HT1080 (cell line): ENCODE measurements at regions not wholly inside any gene's neighbourhood (a gene's known extent, or its start where the extent isn't known, plus 50 kb on each side); places are given as distances from the start of the nearest gene placed in this dataset.
"Not testable (repeated sequence)": the region's sequence is repeated elsewhere in the genome, so short reads cannot be mapped to it uniquely, and the experiment has no call there.

Experiments
- DNase-seq: peaks from one replicate; pipeline ENCODE4 v3.0.0-alpha.2; 2015; ENCODE audit warnings: low read depth

DNA sequence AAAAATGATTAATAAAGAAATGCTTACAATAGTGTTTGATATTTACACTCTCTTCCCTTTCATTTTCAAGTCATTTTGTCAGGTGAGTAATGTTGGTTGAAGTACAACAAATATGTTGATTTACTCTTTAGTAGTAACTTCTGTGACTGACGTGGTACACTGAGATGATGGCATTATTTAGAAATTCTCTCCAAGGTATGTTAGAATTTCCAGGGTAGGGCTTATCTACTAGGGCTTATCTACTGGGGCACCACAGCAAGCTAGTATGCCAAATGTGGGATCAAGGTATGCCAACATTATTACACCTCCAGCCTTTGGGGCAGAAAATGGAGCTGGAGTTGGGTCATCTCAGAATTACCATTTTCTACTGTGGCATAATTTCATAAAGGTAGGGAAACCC is 157.4 kb upstream of the AGTR1 start:
- DNase-seq = no peak

DNA sequence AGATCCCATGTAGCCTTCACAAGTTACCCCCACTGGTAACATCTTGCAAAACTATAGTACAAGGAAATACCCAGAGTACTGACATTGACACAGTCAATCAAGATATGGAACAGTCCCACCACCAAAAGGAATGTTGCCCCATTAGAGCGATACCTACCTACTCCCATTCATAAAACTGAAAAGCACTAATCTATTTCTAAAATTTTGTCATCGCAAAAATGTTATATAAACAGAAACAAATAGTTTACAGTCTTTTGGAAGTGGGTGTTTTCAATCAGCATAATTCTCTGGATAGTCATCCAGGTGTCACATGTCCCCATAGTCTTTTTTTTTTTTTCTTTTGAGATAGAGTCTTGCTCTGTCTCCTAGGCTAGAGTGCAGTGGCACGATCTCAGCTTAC is 156.9 kb upstream of the AGTR1 start:
- no peak for DNase-seq

DNA sequence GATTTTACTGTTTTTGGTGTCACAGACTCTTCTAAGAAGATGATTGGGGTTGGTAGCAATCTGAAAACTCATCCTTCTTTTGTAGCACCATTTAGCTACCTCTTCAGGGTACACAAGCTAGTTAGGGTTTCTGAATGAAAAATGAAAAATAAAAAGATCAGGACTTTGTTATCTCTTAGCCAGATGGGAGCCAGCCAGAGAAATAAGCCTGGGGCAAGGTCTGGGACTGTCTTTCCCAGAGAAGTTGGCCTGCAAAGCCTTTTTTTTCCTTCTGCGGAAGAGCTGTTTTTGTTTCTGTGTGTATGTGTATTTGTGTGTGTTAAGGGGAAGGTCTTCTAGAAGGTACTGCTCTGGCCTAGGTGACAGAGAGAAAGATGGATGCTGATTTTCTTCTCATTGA is 150.7 kb upstream of the AGTR1 start:
- no peak for DNase-seq

DNA sequence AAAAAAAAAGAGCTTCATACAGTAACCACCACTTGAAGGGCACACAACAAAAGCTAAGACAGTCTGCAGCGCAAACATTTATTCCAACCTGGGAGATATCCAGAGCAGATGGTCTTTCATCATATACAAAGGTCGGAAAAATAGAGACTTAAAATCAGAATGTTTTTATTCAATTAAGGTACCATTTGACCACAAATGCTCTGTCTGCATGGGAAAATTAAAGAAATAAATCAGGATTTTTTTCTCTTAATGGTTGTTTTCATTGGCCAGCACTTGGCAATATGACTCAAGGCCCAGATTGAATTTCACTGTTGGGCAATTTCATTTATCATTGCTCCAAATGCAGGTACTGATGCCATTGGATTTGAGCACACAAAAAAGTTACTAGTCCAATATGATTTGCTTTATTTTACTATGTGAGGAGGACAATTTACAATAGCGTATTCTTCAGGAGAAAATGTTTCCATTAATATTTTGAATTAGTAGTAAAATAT is 145.9 kb upstream of the AGTR1 start:
- DNase-seq = peak; percentile 13

DNA sequence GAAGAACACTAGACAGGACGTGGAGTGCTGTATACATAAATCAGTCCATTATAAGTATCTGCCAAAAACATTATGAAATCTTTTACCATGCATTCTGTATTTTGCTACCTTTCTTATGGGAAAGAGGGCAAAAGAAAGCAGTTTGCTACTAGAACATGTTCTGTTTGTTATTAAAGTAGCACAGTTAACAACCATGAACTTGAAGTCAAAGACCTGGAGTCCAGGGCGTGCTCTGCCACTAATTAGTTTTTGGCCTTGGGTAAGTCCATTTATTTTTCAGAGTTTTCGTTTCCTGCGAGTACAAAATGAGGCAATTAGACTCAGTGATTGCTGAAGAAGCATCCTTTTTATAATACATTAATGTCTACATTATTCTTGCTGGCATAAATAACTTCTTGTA is 143.3 kb upstream of the AGTR1 start:
- DNase-seq = no peak

DNA sequence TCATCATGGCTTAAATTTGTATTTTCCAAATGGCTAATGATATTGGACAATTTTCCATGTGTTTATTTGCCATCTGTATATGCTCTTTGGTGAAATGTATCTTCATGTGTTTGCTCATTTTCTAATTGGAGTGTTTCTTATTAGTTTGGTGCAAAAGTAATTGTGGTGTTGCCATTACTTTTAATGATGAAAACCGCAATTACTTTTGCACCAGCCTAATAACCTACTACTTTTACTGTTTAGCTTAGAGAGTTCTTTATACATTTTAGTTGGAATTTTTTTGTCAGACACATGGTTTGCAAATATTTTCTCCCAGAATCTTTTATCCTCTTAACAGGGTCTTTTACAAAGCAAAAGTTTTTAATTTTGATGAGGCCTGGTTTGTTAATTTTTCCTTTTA is 141.0 kb upstream of the AGTR1 start:
- DNase-seq = no peak

DNA sequence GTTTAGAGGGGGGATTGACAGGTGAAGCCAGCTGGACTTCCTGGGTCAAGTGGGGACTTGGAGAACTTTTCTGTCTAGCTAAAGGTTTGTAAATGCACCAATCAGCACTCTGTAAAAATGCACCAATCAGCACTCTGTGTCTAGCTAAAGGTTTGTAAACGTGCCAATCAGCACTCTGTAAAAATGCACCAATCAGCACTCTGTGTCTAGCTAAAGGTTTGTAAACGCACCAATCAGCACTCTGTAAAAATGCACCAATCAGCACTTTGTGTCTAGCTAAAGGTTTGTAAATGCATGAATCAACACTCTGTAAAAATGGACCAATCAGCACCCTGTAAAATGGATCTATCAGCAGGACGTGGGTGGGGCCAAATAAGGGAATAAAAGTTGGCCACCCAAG is 120.1 kb upstream of the AGTR1 start:
- DNase-seq = not testable (repeated sequence)

DNA sequence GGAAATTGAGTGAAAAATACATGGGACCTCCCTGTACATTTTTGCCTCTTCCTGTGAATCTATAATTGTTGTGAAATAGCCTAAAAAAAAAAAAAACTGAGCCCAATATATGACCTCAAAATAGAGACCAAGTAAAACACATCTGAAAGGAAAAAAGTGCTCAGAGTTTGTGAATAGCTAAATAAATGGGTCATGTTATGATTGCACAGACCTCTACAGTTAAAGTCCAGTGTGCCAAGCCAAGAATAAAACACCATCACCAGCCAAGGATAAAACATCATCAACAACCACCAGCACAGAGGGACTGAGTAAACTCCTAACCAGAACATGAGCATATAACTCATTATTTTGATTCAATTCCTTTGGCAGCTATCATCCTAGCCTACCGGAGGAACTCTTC is 115.6 kb upstream of the AGTR1 start:
- DNase-seq = no peak

DNA sequence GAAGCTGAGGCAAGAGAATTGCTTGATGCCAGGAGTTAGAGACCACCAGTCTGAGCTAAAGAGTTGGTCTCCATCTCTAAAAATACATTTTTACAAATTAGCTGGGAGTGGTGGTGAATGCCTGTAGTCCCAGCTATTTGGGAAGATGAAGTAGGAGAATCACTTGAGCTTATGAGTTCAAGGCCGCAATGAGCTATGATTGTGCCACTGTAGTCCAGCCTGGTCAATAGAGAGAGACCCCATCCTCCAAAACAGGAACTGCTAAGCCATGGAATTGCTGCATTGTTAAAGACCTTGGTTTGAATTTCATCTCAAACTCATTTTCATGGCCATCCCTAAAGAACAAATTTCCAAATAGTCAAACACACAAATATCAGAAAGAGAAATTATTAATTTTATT is 113.9 kb upstream of the AGTR1 start:
- DNase-seq = no peak

DNA sequence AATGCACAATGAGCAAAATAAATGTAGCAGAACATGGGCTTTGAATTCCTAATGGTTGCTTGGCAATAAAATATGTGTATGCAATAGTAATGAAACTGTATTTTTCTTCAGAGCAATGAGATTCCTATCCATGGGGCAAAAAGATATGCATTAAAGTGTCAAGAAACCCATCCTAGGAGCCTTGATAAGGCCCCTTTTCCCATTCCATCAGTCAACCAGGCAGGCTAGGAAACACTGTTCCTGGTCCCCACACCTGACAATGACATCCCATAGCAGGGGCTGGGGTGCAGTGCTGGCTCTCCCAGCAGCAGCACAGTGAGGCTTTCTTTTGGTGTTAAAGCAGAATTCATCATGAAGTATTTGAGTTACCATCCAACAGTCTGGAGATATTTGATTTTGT is 113.3 kb upstream of the AGTR1 start:
- no peak for DNase-seq

DNA sequence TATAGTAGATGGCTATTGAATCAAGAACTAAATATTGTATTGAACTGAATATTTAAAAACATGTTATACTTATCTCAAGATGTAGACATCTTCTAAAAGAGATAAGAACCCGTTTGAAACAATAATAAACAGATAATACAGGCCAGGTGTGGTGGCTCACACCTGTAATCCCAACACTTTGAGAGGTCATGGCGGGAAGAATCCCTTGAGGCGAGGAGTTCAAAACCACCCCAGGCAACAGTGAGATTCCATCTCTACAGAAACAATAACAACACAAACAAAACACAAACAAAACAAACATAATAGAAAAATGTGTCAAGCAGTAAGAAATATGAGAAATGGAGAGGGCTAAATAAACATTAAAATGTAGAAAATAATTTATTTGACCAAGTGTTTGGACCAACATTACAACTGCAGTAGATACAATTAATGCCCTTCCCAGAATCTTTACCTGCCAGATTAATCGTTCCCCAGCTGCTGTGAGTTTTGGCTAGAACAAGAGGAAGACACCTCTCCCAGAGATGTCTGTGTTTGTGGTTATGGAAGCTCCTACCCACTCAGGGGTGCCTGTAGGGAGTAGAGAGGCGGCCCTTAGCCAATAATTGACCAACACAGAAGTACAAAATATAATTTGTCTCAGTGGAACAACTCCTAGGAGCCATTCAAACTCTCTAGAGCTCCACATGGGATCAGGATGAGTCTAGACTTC is 111.9 kb upstream of the AGTR1 start:
- DNase-seq = no peak

DNA sequence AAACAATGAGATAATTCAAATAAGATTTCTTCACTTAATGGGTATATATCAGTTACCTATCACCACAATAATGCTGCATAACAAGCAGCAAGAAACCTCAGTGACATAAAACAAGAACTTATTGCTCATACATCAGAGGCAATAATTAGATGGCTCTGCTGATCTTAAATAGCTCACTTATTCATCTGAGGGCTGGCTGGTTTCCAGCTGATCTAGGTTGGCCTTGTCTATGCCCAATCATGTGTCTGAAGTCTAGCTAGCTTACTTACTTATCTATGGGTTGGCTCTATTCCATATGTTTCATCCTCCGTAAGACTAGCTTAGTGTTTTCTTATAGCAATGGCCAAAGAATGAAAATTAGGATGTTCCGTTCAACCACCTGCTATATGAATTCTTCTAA is 109.4 kb upstream of the AGTR1 start:
- no peak for DNase-seq

DNA sequence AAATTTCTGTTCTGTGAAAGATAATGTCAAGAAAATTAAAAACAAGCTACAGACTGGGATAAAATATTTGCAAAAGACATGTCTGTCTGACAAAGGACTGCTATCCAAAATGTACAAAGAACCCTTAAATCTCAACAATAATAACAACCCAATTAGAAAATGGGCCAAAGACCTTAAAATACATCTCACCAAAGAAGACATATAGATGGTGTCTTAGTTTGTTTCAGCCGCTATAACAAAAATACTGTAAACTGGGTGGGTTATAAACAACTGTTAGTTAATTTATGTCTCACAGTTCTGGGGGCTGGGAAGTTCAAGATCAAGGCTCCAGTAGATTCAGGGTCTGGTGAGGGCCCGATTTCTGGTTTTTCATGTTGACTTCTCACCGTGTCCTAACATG is 106.2 kb upstream of the AGTR1 start:
- no peak for DNase-seq

DNA sequence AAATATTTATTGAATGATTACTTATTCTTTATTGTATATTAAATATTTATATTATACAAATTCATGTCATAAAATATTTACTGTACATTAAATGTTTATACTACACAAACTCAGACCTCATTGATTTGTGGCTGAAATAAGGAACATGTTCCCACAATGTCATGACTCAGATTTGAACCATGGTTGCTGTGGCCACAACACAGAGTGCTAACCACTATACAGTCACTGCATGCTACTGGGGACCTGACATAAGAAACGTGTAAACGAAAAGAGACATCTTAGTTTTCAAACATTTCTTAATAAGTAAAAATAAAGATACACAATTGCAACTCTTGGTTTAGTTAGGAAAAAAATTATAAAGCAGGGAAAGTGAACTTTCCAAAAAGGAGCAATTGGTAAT is 99.1 kb upstream of the AGTR1 start:
- peak; percentile 34 for DNase-seq

DNA sequence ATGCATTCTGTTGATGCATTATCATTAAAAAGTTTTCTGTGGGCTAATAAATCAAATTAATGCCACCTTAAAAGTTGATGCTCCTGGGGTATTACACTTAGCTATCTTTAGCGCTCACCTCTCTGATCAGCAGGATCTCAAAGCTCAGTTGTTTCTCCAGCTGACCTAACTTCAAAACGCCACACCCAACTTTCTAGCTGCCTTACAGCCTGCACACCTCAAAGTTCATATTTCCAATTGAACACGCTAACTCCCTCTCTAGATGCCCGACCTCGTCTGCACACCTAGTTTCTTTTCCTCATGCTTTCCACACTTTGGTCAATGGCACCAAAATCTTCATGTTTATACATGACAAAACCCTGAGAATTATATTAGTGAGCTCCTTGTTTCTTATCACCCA is 98.2 kb upstream of the AGTR1 start:
- DNase-seq = no peak

DNA sequence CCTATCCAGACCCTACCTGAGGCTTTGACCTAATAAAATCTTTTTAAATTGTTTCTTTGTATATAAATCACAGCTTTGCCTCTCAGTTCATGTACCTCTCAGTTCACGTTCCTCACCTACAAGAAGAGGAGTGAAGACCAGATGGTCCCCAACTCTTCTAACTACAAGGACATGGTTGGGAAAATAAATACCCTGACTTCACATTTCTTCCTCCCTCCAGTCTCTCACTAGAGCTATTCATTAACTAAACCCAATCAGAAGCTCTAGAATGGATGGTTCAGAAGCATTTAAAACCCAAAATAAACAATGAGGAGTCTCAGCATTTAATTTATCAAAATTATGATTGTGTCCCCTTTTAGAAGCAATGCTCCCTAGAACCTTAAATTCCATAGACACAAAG is 97.3 kb upstream of the AGTR1 start:
- DNase-seq = no peak

DNA sequence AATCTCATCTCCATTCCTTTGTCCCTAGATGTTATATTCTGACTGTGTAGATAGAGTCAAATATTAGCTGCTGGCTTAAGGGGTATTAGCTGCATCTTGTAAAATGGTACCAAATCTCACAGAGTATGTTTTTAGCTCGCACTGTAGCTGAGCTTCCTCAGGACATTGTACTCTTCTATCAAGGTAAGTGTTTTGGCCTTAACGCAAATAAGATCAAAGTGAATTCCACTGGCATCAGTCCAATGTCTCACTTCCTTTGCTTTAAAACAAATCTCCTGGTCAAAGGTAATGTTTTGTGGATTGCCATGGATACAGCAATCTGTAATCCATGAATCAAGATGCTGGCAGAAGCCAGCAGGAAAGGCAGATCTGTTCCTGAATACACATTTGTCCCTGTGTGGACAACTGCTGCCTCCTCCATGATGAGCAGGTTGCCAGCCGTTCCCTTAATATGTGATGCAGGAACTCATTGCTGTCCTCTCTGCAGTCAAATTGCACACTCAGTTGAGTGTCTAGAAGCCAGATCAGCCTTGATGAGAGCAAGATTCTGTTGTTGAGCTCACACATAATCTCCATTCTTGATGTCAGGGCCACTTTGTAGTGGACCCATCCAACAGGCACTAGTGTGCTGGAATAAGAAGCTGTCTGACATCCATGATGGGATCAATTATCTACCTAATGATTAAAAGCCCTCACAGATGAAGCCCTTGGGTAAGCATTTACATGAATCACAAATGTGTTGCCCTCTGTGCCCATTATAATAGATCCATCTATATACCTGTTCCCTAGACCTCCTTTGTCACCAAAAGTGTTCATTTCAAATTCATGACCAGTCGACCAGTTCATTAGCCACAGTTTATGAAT is 96.6 kb upstream of the AGTR1 start:
- peak; percentile 65 for DNase-seq

DNA sequence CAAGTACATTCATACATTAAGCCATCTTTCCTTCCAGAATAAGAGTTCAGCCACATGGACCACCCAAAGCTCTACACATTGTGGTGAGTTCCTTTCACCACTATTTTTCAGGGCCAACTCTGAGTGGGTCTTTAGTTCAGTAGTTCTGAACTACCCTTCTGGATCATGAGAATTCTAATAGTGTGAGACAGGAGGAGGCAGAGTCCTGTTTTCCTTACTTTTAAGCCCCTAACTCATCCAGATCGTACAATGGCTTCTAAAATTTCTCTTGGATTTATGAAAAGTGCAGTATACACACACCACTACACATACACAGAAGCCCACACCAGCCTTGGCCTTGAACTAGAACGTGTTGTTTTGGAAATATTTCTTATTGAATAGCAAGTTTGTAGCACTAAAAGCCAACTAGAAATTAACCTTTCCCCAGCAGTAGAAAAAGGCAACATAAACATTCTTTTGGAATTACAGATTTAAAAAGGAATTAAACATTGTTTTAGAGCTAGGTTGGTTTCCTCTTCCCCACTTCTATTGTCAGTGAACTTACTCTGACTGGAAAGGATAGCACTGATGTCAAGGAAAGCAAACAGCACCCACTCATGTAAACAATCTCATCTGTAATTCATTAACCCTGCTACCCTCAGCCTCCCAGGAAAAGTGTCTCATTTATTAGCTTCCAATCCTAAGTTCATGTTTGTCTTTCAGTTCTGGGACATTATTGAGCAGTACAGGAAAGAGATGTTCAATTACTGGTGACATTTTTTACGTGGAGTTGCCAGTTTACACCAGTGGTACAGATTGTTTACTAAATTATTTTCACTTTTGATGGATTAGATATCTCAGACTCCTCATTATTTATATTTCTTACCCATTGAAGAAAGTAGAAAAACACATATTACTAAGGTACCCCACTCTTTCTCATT is 95.7 kb upstream of the AGTR1 start:
- no peak for DNase-seq

DNA sequence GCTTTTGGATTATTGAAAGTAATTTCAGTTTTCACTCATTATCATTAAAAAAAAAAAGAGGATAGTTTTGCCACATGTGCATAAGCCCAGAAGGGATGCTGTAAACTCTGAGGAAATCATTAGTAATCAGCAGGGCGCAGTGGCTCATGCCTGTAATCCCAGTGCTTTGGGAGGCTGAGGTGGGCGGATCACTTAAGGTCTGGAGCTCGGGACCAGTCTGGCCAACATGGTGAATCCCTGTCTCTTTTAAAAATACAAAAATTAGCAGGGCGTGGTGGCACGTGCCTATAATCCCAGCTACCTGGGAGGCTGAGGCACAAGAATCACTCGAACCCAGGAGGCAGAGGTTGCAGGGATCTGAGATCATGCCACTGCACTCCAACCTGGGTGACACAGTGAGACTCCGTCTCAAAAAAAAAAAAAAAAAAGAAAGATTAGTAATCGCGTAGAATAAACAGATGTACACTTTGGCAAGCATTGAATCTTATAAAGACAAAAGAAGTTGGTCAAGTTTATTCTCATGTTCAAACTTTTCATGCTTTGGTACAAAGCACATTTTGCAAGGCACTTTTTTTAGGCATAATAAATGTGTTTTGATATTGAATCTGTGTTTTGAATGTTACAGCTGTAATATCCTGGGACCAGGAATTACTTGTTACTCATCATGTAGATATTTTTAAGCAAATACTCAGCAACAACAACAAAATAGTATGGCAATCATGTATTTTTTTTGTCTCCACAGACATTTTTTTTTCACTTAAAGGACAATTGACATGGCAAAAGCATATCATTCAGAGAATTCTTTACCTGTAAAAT is 93.2 kb upstream of the AGTR1 start:
- no peak for DNase-seq

DNA sequence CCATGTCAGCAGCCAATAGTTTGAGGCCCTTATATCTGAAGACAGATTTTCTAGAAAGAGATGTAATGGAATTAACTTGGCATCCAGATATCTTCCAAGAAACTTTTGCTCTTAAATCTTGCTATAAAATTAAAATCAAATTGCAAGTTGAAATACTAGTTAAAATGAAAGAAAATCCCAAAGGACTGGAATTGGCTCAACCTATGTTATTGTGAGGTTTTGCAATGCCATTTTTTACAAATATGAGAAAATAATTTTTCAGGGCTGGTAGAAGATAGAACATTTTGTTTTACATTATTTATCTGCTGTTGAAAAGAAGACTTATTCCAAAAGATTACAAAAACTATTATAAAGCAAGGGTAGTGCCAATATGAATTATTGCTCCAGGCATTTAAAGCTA is 92.2 kb upstream of the AGTR1 start:
- no peak for DNase-seq

DNA sequence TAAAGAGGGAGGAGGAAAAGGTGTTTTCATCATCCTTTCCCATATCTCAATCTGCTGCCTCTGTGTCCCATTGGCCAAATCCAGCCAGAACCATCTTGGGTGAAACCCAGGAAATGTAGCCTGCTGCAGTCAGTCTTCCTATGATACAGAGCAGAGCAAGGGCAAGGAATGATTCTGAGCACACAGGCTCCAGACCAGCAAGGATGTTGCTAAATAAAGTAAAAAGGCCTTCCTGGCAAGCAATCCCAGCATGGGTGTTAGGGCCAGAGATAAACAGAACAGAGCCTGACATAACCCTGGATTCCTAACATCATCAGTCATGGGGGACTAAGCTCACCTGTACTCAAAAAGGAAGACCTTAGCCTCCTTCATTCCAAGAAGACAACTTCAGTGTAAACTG is 90.7 kb upstream of the AGTR1 start:
- no peak for DNase-seq
